ENCODE measurements at regions not wholly inside any gene's neighbourhood (a gene's known extent, or its start where the extent isn't known, plus 50 kb on each side); places are given as distances from the start of the nearest gene placed in this dataset.
"Not testable (repeated sequence)": the region's sequence is repeated elsewhere in the genome, so short reads cannot be mapped to it uniquely, and the experiment has no call there.

- H3K4me3 ChIP-seq (ENCODE audit: low read length): no peak overlapping the region
- DNase-seq (ENCODE audit: low read depth): no peak
- TF ChIP-seq, protein P1, sequence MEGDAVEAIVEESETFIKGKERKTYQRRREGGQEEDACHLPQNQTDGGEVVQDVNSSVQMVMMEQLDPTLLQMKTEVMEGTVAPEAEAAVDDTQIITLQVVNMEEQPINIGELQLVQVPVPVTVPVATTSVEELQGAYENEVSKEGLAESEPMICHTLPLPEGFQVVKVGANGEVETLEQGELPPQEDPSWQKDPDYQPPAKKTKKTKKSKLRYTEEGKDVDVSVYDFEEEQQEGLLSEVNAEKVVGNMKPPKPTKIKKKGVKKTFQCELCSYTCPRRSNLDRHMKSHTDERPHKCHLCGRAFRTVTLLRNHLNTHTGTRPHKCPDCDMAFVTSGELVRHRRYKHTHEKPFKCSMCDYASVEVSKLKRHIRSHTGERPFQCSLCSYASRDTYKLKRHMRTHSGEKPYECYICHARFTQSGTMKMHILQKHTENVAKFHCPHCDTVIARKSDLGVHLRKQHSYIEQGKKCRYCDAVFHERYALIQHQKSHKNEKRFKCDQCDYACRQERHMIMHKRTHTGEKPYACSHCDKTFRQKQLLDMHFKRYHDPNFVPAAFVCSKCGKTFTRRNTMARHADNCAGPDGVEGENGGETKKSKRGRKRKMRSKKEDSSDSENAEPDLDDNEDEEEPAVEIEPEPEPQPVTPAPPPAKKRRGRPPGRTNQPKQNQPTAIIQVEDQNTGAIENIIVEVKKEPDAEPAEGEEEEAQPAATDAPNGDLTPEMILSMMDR (conservative IDR thresholded peaks at IDR 0.05; ENCODE audit: low read length): no peak
Measured at GRCh38 chr2:204135752-204136151, 199.2 kb downstream of the ICOS start.

DNA sequence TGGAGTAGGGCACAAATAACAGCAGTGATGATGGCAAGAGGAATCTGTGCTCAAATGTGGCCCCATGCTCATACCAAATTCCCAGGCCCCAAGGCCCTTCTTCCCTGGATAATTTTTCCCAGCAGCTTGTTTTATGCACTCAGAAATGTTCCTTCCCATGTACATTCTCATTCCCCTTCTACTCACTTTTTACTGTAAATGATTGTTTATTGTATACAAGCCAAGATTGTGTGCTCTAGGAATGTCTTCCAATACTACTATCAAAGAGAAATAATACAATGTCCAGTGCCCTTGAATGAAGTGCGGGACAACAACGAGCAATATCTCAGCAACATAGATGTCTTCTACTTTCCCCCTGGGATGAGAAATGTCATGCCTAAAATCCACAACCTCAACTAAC, 201.6 kb downstream of the ICOS start:
- DNase-seq (ENCODE audit: low read depth): no peak
- H3K4me3 ChIP-seq (ENCODE audit: low read length): no peak overlapping the region
- TF ChIP-seq, protein P1 (conservative IDR thresholded peaks at IDR 0.05; ENCODE audit: low read length): no peak

DNA sequence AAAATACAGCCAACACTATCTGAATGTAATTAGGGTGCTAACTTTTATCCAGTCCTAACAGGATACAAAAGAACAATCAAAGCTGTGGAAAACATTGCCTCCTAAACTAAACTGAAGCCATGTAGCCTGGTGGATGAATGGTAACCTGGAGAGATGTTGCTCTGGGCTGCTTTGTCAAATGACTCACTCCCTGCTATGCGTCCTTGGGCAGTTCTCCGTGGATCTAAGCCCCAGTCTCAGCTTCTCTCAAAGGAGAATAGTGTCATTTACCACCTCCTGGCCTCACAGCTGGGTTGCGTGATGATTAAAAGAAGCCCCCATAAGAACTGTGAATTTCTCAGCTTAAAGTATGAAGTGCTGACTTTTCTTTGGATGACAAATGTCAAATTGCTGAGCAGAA, 203.7 kb downstream of the ICOS start:
- no peak overlapping the region for H3K4me3 ChIP-seq (ENCODE audit: low read length)
- TF ChIP-seq, protein P1 (conservative IDR thresholded peaks at IDR 0.05; ENCODE audit: low read length): no peak
- no peak for DNase-seq (ENCODE audit: low read depth)

GRCh38 chr2:204143216-204144014, 206.9 kb downstream of the ICOS start:
- TF ChIP-seq, protein P1 (conservative IDR thresholded peaks at IDR 0.05; ENCODE audit: low read length): no peak
- DNase-seq (ENCODE audit: low read depth): no peak
- no peak overlapping the region for H3K4me3 ChIP-seq (ENCODE audit: low read length)

GRCh38 chr2:204144492-204144891, 207.9 kb downstream of the ICOS start:
- TF ChIP-seq, protein P1 (conservative IDR thresholded peaks at IDR 0.05; ENCODE audit: low read length): no peak
- H3K4me3 ChIP-seq (ENCODE audit: low read length): no peak overlapping the region
- no peak for DNase-seq (ENCODE audit: low read depth)

GRCh38 chr2:204145263-204145751, 208.7 kb downstream of the ICOS start:
- TF ChIP-seq, protein P1 (conservative IDR thresholded peaks at IDR 0.05; ENCODE audit: low read length): peak; percentile 96
- peak; percentile 62 for DNase-seq (ENCODE audit: low read depth)
- H3K4me3 ChIP-seq (ENCODE audit: low read length): peak overlapping the region; percentile 28

DNA sequence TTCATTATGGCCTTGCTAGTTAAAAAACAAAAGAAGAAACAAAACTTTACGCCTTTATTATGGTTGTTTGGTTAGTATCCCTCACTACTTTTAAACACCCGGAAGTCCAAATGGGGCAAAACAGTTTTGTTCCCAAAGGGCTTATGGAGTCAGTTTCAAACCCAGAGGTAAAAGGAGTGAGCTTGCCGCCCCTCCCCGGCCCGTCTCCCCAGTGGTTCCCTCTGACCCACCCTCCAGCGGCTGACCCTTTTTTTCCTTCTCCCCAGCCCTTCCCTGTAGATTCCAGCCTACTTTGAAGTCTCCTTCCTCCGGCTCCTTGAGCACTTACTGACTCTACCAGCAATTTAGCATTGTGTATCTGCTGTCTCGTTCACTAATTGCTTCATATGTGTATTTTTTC, 209.2 kb downstream of the ICOS start:
- DNase-seq (ENCODE audit: low read depth): no peak
- TF ChIP-seq, protein P1 (conservative IDR thresholded peaks at IDR 0.05; ENCODE audit: low read length): no peak
- H3K4me3 ChIP-seq (ENCODE audit: low read length): no peak overlapping the region; the same call in 1 of the 2 replicates

GRCh38 chr2:204147040-204147439, 210.5 kb downstream of the ICOS start:
- H3K4me3 ChIP-seq (ENCODE audit: low read length); DNase-seq (ENCODE audit: low read depth): not testable (repeated sequence)

Measured in AG10803 (cell line).